ENCODE measurements at regions not wholly inside any gene's neighbourhood (a gene's known extent, or its start where the extent isn't known, plus 50 kb on each side); places are given as distances from the start of the nearest gene placed in this dataset.

DNA sequence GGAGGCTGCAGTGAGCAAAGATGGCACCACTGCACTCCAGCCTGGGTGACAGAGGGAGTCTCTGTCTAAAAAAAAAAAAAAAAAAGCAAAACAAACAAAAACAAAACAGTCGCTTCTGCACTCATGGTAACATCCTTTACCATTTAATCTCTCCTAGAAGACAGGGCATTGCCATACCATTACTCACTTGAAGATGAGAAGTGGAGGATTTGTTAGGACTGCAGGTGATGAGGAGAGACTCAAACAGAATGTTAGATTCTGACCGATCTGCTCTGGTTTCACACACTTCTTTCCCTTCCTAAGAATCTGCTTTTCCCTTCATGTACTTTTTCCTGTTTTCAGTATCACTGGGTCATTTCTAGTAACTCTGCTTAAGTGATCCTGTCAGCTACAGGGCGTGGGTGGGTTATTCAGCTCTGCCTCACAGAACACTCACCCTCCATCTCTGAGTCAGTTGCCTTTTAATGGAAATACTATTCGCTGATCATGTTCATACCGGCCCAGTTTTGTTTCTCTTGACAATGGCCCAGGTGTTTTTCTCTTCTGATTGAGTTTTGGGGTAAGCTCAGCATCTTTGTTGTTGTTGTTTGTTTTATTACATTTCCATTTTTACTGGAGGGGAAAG, 148.0 kb upstream of the ERG start:
- no peaks in the 10 kb centered on the region for H3K4me1 ChIP-seq
- no peak overlapping the region for H3K27ac ChIP-seq
- intact Hi-C loops (cut with DNase I; ENCODE audit: low total_unique reads) (no loop called here), in situ Hi-C loops (cut with MboI; ENCODE audit: low pct_ligation_motif_present in 1 of 4, low pct_unique_long_range_greater_than_20kb in 1 of 4, low sequenced_read_pairs in 3 of 4) (no loop called here)
- 74 to 79% methylated on average over 5 of the region's 5 CpGs for WGBS, 2 donors (ENCODE audit: low coverage in 1 of 2)
- H3K27me3 ChIP-seq, result no peaks in the 10 kb centered on the region
- DNase-seq, result no peak
- no peak overlapping the region for H3K4me3 ChIP-seq
- no peaks in the 10 kb centered on the region for H3K9me3 ChIP-seq
- no peaks in the 10 kb centered on the region for H3K36me3 ChIP-seq
- TF ChIP-seq CTCF (IDR thresholded peaks at IDR 0.05) (no peak), EP300 (IDR thresholded peaks at IDR 0.05; ENCODE audit: low read depth) (no peak), POLR2A (IDR thresholded peaks at IDR 0.05) (no peak), POLR2AphosphoS5 (IDR thresholded peaks at IDR 0.05) (no peak)

- Histone ChIP-seq H3K27ac (no peak overlapping the region), H3K4me3 (no peak overlapping the region), H3K27me3 (no peaks in the 10 kb centered on the region), H3K4me1 (no peaks in the 10 kb centered on the region), H3K36me3 (no peaks in the 10 kb centered on the region), H3K9me3 (no peaks in the 10 kb centered on the region)
- 84 to 92% methylated on average over 6 to 15 of the region's 15 CpGs for WGBS, 2 donors (ENCODE audit: low coverage in 1 of 2)
- intact Hi-C loops (cut with DNase I; ENCODE audit: low total_unique reads) (no loop called here), in situ Hi-C loops (cut with MboI; ENCODE audit: low pct_ligation_motif_present in 1 of 4, low pct_unique_long_range_greater_than_20kb in 1 of 4, low sequenced_read_pairs in 3 of 4) (no loop called here)
- TF ChIP-seq POLR2A (IDR thresholded peaks at IDR 0.05) (no peak), POLR2AphosphoS5 (IDR thresholded peaks at IDR 0.05) (no peak), EP300 (IDR thresholded peaks at IDR 0.05; ENCODE audit: low read depth) (no peak), CTCF (IDR thresholded peaks at IDR 0.05) (no peak)
- DNase-seq, result no peak
These were observed 150.8 kb upstream of the ERG start for GRCh38 chr21:38649120-38649519.

DNA sequence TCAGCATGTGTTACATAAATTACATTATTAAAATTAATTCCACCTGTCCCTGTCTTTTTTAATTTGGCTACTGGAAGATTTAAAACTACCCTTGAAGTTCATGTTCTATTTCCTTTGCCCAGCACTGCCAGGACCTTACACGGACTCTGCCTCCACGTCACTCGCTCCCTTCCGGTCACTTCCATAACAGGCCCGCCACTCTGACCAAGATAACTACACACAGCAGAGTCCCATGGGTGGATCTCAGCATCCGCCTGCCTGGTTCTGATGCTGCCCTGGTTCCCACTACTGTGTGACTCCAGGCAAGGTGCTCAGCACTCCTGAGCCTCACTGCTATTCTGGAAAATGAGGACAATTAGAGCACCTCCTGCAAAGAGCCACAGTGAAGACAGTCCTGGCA, 153.3 kb upstream of the ERG start:
- Histone ChIP-seq H3K4me3 (no peak overlapping the region), H3K27ac (no peak overlapping the region), H3K27me3 (peaks cover 6% of the 10 kb centered on the region), H3K4me1 (no peaks in the 10 kb centered on the region), H3K9me3 (no peaks in the 10 kb centered on the region), H3K36me3 (no peaks in the 10 kb centered on the region)
- in situ Hi-C loops (cut with MboI; ENCODE audit: low pct_ligation_motif_present in 1 of 4, low pct_unique_long_range_greater_than_20kb in 1 of 4, low sequenced_read_pairs in 3 of 4) (no loop called here), intact Hi-C loops (cut with DNase I; ENCODE audit: low total_unique reads) (no loop called here)
- WGBS, 2 donors (ENCODE audit: low coverage in 1 of 2), result 87 to 94% methylated on average over 5 to 6 of the region's 6 CpGs
- no peak for DNase-seq
- no peak for TF ChIP-seq CTCF (IDR thresholded peaks at IDR 0.05)
- TF ChIP-seq POLR2AphosphoS5 (IDR thresholded peaks at IDR 0.05), result no peak
- no peak for TF ChIP-seq EP300 (IDR thresholded peaks at IDR 0.05; ENCODE audit: low read depth)

DNA sequence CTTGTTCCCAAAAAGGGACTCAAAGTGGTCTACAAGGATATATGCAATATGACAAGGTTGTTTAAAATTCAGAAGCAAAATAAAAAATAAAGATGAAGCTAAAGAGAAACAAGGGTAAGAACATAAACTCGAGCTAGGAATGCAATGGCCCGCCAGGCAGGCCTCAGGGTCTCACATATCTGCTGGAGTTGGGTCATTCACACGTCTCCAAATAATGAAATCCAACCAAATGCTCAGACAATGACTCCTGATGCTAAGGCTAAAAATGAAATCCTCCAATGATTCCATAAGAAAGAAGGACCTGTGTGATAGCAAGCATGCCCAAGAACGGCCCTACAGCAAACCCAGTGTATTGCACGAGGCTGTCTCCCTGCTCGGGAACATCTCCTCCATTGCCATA, 153.3 kb upstream of the ETS2 start:
- H3K9me3 ChIP-seq, result no peaks in the 10 kb centered on the region
- no peak overlapping the region for H3K4me3 ChIP-seq
- no peak for DNase-seq
- no peaks in the 10 kb centered on the region for H3K4me1 ChIP-seq
- H3K36me3 ChIP-seq, result no peaks in the 10 kb centered on the region
- H3K27me3 ChIP-seq, result peaks cover 13% of the 10 kb centered on the region
- no peak for TF ChIP-seq POLR2A (IDR thresholded peaks at IDR 0.05)
- TF ChIP-seq EP300 (IDR thresholded peaks at IDR 0.05; ENCODE audit: low read depth), result no peak
- no peak for TF ChIP-seq CTCF (IDR thresholded peaks at IDR 0.05)
- no peak for TF ChIP-seq POLR2AphosphoS5 (IDR thresholded peaks at IDR 0.05)
- WGBS, 2 donors (ENCODE audit: low coverage in 1 of 2), result 31 to 75% methylated on average over 2 to 6 of the region's 6 CpGs
- H3K27ac ChIP-seq, result no peak overlapping the region
- intact Hi-C loops (cut with DNase I; ENCODE audit: low total_unique reads) (no loop called here), in situ Hi-C loops (cut with MboI; ENCODE audit: low pct_ligation_motif_present in 1 of 4, low pct_unique_long_range_greater_than_20kb in 1 of 4, low sequenced_read_pairs in 3 of 4) (no loop called here)
